Astrocyte (in vitro differentiated cells and primary cell): ENCODE measurements at regions not wholly inside any gene's neighbourhood (a gene's known extent, or its start where the extent isn't known, plus 50 kb on each side); places are given as distances from the start of the nearest gene placed in this dataset.

Source experiments
- CTCF ChIP-seq: IDR thresholded peaks from 2 replicates; pipeline ENCODE4 v1.5.1; 2011; ENCODE audit warnings: low read depth, mild to moderate bottlenecking, inconsistent platforms, low read length, moderate library complexity; ENCODE audit not compliant: insufficient read depth
- EZH2 ChIP-seq: IDR thresholded peaks from 2 replicates; pipeline ENCODE4 v1.6.1; 2012; ENCODE audit warnings: mild to moderate bottlenecking, low read length, inconsistent platforms; ENCODE audit not compliant: insufficient read depth

DNA sequence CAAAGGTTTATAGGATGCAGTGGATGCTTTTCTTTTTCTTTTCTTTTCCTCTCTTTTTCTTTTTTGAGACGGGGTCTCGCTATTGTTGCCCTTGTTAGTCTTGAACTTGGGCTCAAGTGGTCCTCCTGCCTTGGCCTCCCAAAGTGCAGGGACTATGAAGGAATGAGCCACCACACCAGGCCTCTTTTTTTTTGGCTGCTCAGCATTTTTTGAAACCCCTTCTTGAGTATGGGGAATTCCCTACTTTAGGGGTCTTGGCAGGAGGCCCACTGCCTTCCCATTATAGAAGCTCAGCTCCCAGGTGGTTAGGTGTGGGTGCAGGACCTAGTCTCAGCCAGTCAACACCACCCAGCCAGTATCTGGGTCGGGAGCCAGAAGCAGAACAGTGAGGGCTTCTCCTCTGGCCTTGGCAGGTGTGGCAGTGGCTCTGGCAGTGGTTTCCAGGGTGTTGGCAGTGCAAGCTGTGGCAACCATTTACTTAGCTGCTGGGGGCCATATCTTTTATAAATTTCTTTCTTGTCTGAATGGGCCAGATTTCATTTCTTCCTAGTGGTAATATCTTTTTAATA, 51.4 kb upstream of the ACYP2 start:
- no peak for TF ChIP-seq CTCF
- TF ChIP-seq EZH2, result no peak
